ENCODE measurements at regions not wholly inside any gene's neighbourhood (a gene's known extent, or its start where the extent isn't known, plus 50 kb on each side); places are given as distances from the start of the nearest gene placed in this dataset.

DNA sequence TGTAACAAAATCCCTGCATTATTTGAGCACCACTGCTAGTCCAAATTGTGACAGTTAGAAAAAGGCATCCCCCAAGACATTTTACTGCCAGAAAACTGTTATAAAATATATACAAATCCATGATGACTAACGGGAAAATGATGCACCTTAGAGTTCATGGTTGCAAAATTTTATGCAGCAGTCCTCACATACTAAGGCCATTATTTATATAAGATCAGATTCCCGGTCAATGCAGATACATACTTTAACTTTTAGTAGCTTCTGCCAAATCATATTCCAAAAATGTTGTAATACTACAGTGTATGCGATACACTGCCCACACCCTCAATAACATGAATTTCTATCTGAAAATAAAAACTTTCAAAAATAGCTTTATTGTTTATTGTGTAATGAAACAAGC is 239.9 kb upstream of the ZNF32 start:
- TF ChIP-seq, protein P1, sequence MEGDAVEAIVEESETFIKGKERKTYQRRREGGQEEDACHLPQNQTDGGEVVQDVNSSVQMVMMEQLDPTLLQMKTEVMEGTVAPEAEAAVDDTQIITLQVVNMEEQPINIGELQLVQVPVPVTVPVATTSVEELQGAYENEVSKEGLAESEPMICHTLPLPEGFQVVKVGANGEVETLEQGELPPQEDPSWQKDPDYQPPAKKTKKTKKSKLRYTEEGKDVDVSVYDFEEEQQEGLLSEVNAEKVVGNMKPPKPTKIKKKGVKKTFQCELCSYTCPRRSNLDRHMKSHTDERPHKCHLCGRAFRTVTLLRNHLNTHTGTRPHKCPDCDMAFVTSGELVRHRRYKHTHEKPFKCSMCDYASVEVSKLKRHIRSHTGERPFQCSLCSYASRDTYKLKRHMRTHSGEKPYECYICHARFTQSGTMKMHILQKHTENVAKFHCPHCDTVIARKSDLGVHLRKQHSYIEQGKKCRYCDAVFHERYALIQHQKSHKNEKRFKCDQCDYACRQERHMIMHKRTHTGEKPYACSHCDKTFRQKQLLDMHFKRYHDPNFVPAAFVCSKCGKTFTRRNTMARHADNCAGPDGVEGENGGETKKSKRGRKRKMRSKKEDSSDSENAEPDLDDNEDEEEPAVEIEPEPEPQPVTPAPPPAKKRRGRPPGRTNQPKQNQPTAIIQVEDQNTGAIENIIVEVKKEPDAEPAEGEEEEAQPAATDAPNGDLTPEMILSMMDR (IDR thresholded peaks at IDR 0.05): no peak
- no peaks in the 10 kb centered on the region for H3K4me1 ChIP-seq
- H3K27me3 ChIP-seq: no peaks in the 10 kb centered on the region
- H3K36me3 ChIP-seq: no peaks in the 10 kb centered on the region
- H3K27ac ChIP-seq: no peak overlapping the region
- H3K9me3 ChIP-seq: no peaks in the 10 kb centered on the region
- no peak overlapping the region for H3K4me3 ChIP-seq
- intact Hi-C loops (cut with DNase I): no loop called here
- ATAC-seq (no peak), DNase-seq (no peak)

DNA sequence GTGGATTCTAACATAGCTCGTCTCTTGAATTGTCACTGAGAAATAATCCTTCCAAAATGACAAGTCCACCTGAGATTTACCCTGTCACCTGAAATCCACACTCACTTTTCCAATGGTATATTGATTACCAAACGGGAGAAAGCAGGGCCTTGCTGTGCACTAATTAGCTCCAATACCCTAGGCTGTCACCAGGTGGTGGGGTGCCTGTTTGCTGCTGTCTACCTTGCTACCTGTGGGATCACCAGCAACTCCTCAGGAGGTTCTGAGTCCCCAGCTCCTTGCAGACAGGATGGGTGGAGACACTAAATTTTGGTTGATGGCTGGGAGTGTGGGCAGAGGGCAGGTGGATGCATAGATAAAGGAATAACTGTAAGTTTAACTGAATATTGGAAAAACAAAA is 237.2 kb upstream of the ZNF32 start:
- Histone ChIP-seq H3K4me1 (no peaks in the 10 kb centered on the region), H3K27ac (no peak overlapping the region), H3K36me3 (no peaks in the 10 kb centered on the region), H3K9me3 (no peaks in the 10 kb centered on the region), H3K27me3 (no peaks in the 10 kb centered on the region), H3K4me3 (no peak overlapping the region)
- no peak for DNase-seq
- intact Hi-C loops (cut with DNase I): no loop called here
- ATAC-seq: no peak
- TF ChIP-seq, protein P1 (IDR thresholded peaks at IDR 0.05): no peak

DNA sequence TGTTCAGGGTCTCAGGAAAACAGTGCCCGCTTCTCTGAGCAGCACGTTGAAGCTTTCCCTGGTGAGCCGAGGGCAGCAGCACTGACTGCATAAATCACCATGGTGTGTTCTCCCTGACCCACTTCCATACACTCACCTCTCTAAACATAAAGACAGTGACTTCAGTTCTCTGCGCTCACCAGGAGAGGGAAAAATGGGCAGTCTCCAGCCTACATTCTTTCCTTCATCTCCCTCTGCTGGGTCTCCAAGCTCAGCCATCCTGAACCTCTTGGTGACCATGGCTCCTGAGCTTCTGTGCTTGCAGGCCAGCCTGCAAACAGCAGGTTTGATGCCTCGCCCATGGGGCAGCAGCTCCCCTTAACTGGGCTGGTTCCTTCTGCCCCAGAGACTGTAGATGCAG is 236.6 kb upstream of the ZNF32 start:
- DNase-seq (no peak), ATAC-seq (no peak)
- TF ChIP-seq, protein P1 (IDR thresholded peaks at IDR 0.05): no peak
- Histone ChIP-seq H3K4me3 (no peak overlapping the region), H3K4me1 (no peaks in the 10 kb centered on the region), H3K27ac (no peak overlapping the region), H3K27me3 (no peaks in the 10 kb centered on the region), H3K36me3 (no peaks in the 10 kb centered on the region), H3K9me3 (no peaks in the 10 kb centered on the region)
- intact Hi-C loops (cut with DNase I): no loop called here

DNA sequence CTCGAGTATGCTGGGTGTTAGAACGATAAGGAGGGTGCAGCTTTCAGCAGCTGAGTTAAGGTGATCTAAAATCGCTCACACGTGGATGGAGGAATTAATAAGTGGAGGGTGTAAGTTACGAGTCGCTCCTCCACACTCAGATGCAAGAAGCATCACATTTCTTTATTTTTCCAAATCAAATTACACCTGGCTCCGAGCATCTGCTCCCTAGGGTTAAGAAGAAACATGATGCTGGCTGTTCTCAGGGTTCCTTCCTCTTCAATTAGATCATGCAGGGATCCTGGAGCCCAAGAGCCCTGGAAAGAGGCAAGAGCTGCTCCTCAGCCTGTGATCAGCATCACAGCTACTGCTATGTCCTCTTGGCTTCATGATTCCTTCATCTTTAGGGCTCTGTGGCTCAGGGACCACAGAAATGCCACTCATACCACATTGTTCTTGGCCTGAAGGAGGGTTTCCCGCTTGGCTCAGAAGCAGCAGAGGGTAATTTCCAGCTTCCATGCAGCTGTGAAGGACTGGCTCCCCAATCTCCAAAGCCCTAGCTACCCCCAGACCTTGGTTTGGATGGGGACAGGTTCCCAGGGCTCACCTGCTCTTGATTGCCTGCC is 235.9 kb upstream of the ZNF32 start:
- no peaks in the 10 kb centered on the region for H3K27me3 ChIP-seq
- H3K36me3 ChIP-seq: no peaks in the 10 kb centered on the region
- no peak overlapping the region for H3K4me3 ChIP-seq
- TF ChIP-seq, protein P1 (IDR thresholded peaks at IDR 0.05): no peak
- ATAC-seq (no peak), DNase-seq (no peak)
- H3K9me3 ChIP-seq: no peaks in the 10 kb centered on the region
- intact Hi-C loops (cut with DNase I): no loop called here
- H3K27ac ChIP-seq: no peak overlapping the region
- H3K4me1 ChIP-seq: no peaks in the 10 kb centered on the region

DNA sequence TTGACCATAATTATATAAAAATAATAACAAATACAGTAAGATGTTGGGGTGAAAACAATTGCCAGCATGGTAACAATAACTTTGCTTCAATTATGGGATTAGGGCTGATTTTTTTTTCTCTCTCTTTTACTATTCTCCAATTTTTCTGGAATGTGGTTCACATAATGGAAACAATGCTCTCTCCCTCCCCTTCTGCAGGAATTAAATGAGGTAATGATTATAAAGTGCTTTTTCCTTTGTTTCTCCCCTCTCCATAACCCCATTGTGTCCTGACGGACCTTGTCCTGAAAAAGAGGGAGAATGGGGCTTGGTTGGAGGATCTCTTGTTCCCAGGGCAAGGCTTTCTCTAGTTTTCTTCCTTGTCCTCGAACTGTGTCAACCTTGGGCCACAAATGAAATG is 234.0 kb upstream of the ZNF32 start:
- intact Hi-C loops (cut with DNase I): no loop called here
- Histone ChIP-seq H3K4me1 (no peaks in the 10 kb centered on the region), H3K9me3 (no peaks in the 10 kb centered on the region), H3K36me3 (no peaks in the 10 kb centered on the region), H3K27me3 (no peaks in the 10 kb centered on the region), H3K4me3 (no peak overlapping the region), H3K27ac (no peak overlapping the region)
- no peak for ATAC-seq
- TF ChIP-seq, protein P1 (IDR thresholded peaks at IDR 0.05): no peak
- no peak for DNase-seq

DNA sequence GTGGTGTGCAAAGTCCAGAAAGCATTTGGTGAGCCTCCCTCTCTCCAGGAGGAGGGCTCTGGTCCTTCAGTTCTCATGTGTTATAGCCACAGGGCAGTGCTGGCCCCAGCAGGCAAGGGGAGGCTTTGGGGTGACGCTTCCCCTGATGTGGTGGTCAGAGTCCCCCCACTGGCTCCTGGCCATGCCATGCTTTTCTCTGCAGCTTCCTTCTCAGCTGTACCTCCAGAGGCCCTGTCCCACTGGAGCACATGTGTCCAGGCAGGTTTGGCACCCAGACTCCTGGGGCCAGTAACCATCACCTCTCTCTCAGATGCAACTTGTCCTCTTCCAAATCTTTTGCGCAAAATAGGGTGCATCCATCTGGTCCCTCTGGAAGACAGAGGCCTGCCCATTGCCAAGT is 233.0 kb upstream of the ZNF32 start:
- TF ChIP-seq, protein P1 (IDR thresholded peaks at IDR 0.05): no peak

More for the DNA sequence above, 233.0 kb upstream of the ZNF32 start:
- Histone ChIP-seq H3K4me3 (no peak overlapping the region), H3K4me1 (no peaks in the 10 kb centered on the region), H3K9me3 (no peaks in the 10 kb centered on the region), H3K27me3 (no peaks in the 10 kb centered on the region), H3K27ac (no peak overlapping the region), H3K36me3 (no peaks in the 10 kb centered on the region)
- ATAC-seq (no peak), DNase-seq (no peak)
- intact Hi-C loops (cut with DNase I): no loop called here
